IPS DF 6.9 (cell line): ENCODE measurements at regions not wholly inside any gene's neighbourhood (a gene's known extent, or its start where the extent isn't known, plus 50 kb on each side); places are given as distances from the start of the nearest gene placed in this dataset.

Experiments used
- DNase-seq: peaks from one replicate; pipeline ENCODE4 v3.0.0-alpha.2; 2013; ENCODE audit warnings: low read depth, low spot score
- H3K27ac ChIP-seq: one replicate; pipeline ENCODE4 v1.5.1; 2013; ENCODE audit warnings: low read length, control low read depth
- H3K27me3 ChIP-seq: 2 replicates; pipeline ENCODE4 v1.6.1; 2013; ENCODE audit warnings: mild to moderate bottlenecking, low read length; ENCODE audit not compliant: control insufficient read depth, insufficient read depth
- H3K36me3 ChIP-seq: 2 replicates; pipeline ENCODE4 v1.6.1; 2013; ENCODE audit warnings: low read length; ENCODE audit not compliant: control insufficient read depth, insufficient read depth
- H3K4me1 ChIP-seq: 2 replicates; pipeline ENCODE4 v1.6.1; 2013; ENCODE audit warnings: low read length; ENCODE audit not compliant: control insufficient read depth, insufficient read depth
- H3K4me3 ChIP-seq: 2 replicates; pipeline ENCODE4 v1.5.1; 2013; ENCODE audit warnings: mild to moderate bottlenecking, low read length
- H3K9me3 ChIP-seq: 2 replicates; pipeline ENCODE4 v1.6.1; 2013; ENCODE audit warnings: low read length, inconsistent platforms; ENCODE audit not compliant: control insufficient read depth, insufficient read depth
- WGBS: extraction: QIAGEN DNeasy Blood & Tissue Kit; methylation state at CpG from one replicate; pipeline ENCODE4 v1.1.7; 2013; ENCODE audit warnings: mixed read lengths, missing lambda C conversion rate; ENCODE audit not compliant: insufficient read length, insufficient coverage; 5-methylcytosine and 5-hydroxymethylcytosine counted together

DNA sequence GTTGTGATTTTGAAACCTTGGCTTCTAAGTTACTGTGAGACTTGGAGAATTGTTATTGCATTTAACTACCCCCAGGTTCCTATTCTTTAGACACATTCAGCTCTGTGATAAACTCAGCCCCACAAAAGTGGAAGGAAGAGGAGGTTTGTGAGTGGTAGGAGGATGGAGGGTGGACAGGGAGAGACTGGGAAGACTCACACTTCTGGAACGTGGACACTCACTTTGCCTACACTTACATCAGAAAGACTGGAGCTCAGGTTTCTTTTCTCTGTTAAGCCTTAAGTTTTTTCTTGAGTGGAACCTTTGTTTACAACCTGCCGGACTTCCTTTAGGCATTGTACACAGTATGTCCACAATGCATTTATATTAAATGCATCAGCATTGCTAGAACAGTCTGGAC, 99.0 kb downstream of the AREG start:
- Histone ChIP-seq H3K4me1 (no peaks in the 10 kb centered on the region), H3K9me3 (no peaks in the 10 kb centered on the region), H3K4me3 (no peak overlapping the region), H3K36me3 (no peaks in the 10 kb centered on the region), H3K27me3 (no peaks in the 10 kb centered on the region), H3K27ac (no peak overlapping the region)
- WGBS: no CpG with 5 or more reads among the region's 2 CpGs
- DNase-seq: no peak

DNA sequence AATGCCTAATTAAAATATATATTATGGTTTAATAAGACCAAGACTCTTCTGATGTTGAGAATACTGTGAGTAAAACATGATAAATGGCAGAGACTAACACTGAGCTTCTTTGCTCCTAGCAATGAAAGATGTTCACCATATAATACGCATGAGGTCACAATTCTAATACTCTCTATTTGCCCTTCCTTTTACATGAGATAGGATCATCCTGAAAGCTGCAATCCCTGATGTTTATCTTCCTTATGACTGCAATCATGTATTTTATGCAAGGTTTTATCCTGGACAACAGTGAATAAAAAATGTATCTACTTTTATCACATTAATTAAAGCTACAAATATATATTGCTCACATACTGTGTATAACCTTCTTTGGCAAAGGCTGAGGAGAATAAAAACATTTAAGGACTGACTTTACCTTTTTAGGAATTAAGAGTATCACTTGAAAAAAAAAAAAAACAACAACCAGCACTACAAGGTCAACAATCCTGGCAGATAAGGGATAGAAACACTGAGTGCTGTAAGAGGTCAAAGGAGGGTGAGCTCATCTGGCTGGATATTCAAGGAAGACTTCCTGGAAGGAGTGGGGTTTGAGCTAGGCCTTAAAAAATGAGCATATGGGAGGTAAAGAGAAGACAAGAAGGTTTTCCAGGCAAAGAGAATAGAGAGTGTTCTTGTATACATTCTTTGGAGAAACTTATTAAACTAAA, 99.9 kb downstream of the AREG start:
- H3K9me3 ChIP-seq: no peaks in the 10 kb centered on the region
- DNase-seq: no peak
- no peaks in the 10 kb centered on the region for H3K36me3 ChIP-seq
- no peak overlapping the region for H3K4me3 ChIP-seq
- H3K27ac ChIP-seq: no peak overlapping the region
- WGBS: no CpG with 5 or more reads among the region's 1 CpG
- no peaks in the 10 kb centered on the region for H3K4me1 ChIP-seq
- H3K27me3 ChIP-seq: no peaks in the 10 kb centered on the region

DNA sequence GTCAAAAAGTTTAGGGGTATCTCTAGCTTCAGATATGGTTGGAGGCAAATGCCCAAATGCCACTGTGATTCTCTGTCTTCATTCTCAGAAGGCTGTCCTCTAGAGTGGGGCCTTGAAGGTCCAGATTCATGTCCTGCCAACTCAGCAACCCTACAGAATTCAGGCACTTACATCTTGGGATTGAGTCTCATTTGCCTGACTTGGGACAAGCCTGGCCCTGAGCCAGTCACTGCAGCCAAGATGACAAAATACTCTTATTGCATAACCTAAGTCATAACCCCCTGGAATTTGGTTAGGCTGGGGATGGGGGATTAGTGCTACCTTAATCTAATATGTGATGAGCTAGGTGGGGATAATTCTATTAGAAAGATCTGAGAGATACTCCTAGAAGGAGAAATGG, 100.5 kb downstream of the AREG start:
- no peak overlapping the region for H3K27ac ChIP-seq
- H3K4me3 ChIP-seq: no peak overlapping the region
- H3K36me3 ChIP-seq: no peaks in the 10 kb centered on the region
- no peaks in the 10 kb centered on the region for H3K4me1 ChIP-seq
- H3K9me3 ChIP-seq: no peaks in the 10 kb centered on the region
- DNase-seq: no peak
- H3K27me3 ChIP-seq: no peaks in the 10 kb centered on the region

DNA sequence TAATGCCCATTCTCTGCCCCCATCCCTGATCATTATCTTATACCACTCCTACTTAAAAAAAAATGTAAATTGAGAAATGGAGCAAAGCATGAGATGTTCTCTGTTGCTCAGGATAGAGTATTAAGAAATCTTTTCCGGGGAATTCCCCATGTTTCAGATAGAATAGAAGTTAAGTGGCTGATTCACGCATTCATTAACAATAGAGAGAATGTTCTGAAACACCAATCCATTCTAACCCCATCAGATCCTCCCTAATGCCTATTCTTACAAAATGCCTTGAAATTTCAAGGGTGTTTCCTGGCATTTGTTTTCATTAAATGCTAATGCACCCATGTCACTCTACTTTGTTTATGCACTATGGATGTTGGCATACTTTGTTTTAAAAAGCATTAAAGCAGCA, 101.1 kb downstream of the AREG start:
- H3K9me3 ChIP-seq: no peaks in the 10 kb centered on the region
- H3K4me1 ChIP-seq: no peaks in the 10 kb centered on the region
- H3K4me3 ChIP-seq: no peak overlapping the region
- no peak for DNase-seq
- no CpG with 5 or more reads among the region's 2 CpGs for WGBS
- no peaks in the 10 kb centered on the region for H3K27me3 ChIP-seq
- no peak overlapping the region for H3K27ac ChIP-seq
- no peaks in the 10 kb centered on the region for H3K36me3 ChIP-seq

DNA sequence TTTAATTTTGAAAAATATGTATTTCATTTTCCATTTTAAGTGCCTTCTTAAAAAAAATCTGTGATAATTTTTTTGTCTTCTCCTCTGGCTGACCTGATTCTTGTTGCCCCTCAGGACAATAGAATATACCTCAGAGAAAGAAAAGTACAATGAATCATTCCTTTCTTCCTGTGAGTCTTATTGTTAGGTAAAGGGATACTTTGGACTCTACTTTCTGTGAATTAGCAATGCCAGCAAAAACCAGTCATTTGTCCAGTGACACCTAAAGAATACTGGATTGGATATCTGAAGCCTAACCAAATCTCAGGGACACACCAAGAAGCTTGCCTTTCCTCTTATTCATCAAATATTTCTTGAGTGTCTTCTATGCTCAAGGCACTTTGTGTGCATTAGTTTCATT, 102.1 kb downstream of the AREG start:
- no peaks in the 10 kb centered on the region for H3K36me3 ChIP-seq
- H3K4me3 ChIP-seq: no peak overlapping the region
- no peak for DNase-seq
- no peak overlapping the region for H3K27ac ChIP-seq
- no peaks in the 10 kb centered on the region for H3K27me3 ChIP-seq
- H3K9me3 ChIP-seq: no peaks in the 10 kb centered on the region
- H3K4me1 ChIP-seq: no peaks in the 10 kb centered on the region

DNA sequence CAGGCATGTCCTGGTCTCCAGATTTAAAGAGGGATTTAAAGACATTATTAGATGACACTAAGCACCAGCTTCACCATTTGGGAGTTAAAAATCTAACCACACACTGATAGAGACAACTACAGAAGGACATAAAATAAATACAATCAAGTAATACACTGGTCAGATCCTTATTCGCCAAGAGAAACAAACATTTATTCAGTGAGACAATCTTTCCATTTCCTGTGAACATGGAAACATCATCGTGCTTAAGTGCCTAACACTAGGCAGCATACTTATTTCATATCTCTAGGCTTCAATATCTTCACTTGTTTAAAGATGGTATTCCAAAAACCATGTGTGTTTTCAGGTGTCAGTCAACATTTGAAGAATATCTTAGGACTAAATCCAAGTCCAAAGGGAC, 103.6 kb downstream of the AREG start:
- Histone ChIP-seq H3K36me3 (no peaks in the 10 kb centered on the region), H3K9me3 (no peaks in the 10 kb centered on the region), H3K27me3 (no peaks in the 10 kb centered on the region), H3K4me3 (no peak overlapping the region), H3K27ac (no peak overlapping the region), H3K4me1 (no peaks in the 10 kb centered on the region)
- no CpG with 5 or more reads among the region's 2 CpGs for WGBS
- no peak for DNase-seq

DNA sequence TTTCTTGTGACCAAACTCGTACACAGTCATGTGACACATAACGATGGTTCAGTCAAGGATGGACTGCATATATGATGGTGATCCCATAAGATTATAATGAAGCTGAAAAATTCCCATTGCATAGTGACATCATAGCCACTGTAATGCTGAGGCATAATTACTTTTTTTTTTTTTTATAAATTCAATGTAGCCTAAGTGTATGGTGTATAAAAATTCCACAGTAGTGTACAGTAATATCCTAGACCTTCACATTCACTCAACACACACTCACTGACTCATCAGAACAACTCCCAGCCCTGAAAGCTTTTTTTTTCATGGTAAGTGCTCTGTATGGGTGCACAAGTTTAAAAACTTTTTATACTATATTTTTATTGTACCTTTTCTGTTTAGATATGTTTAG, 105.0 kb downstream of the AREG start:
- no peaks in the 10 kb centered on the region for H3K36me3 ChIP-seq
- no peak overlapping the region for H3K27ac ChIP-seq
- WGBS: no CpG with 5 or more reads among the region's 2 CpGs
- no peak for DNase-seq
- H3K9me3 ChIP-seq: no peaks in the 10 kb centered on the region
- H3K27me3 ChIP-seq: no peaks in the 10 kb centered on the region
- no peaks in the 10 kb centered on the region for H3K4me1 ChIP-seq
- no peak overlapping the region for H3K4me3 ChIP-seq

DNA sequence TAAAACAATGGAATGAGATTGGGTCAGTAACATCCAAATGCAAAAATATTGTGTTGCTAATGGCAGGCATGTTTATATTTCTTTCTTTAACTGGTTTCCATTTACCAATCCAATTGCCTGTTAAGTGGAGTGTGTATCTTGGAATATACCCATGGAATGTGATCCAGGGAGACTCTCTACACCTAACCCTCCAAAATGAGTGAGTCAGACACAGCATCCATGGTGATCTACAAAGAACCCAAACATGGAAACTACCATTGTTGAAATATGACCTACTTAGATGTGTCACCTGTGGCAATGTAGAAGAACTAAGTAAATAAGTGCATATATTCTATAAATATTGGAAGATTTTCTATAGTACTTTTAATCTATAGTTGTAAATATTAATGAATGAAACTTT, 110.3 kb downstream of the AREG start:
- no peaks in the 10 kb centered on the region for H3K9me3 ChIP-seq
- no peak overlapping the region for H3K27ac ChIP-seq
- no peaks in the 10 kb centered on the region for H3K4me1 ChIP-seq
- no peaks in the 10 kb centered on the region for H3K36me3 ChIP-seq
- no peak overlapping the region for H3K4me3 ChIP-seq
- DNase-seq: no peak
- H3K27me3 ChIP-seq: no peaks in the 10 kb centered on the region

DNA sequence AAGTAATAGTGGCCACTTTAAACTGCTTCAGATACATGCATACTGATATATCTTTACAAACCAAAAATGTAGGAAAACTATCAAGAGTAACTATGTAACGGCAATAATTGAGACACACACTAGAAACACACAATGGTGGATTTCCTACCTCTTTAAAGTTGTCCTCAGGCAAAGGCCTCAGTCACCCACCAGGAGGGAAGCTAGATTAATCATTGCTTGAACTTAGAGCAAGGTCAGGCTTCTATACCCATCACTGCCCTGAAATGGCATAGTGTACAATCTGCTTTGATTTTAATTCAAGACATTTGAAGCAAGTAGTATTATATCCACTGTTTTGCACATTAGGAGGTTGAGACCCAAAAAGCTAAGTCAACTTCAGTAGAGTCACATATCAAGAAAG, 110.9 kb downstream of the AREG start:
- H3K9me3 ChIP-seq: no peaks in the 10 kb centered on the region
- no CpG with 5 or more reads among the region's 1 CpG for WGBS
- H3K27me3 ChIP-seq: no peaks in the 10 kb centered on the region
- H3K27ac ChIP-seq: no peak overlapping the region
- H3K4me1 ChIP-seq: no peaks in the 10 kb centered on the region
- no peak for DNase-seq
- H3K36me3 ChIP-seq: no peaks in the 10 kb centered on the region
- H3K4me3 ChIP-seq: no peak overlapping the region

DNA sequence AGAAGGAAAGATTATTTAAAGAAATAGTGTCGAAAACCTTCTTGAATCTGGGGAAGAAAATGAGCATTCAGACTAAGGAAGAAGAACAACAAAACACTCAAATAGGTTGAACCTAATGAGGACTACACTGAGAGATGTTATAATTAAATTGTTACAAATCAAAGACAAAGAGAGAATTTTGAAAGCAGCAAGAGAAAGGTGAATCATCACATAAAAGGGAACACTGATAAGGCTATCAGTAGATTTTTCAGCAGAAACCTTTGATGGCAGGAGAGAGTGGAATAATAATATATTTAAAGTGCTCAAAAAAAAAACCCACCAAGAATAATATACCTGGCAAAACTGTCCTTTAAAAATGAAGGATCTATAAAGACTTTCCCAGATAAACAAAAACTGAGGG, 114.9 kb downstream of the AREG start:
- Histone ChIP-seq H3K36me3 (no peaks in the 10 kb centered on the region), H3K4me1 (no peaks in the 10 kb centered on the region), H3K4me3 (no peak overlapping the region), H3K9me3 (no peaks in the 10 kb centered on the region), H3K27me3 (no peaks in the 10 kb centered on the region), H3K27ac (no peak overlapping the region)
- no CpG with 5 or more reads among the region's 1 CpG for WGBS
- no peak for DNase-seq

DNA sequence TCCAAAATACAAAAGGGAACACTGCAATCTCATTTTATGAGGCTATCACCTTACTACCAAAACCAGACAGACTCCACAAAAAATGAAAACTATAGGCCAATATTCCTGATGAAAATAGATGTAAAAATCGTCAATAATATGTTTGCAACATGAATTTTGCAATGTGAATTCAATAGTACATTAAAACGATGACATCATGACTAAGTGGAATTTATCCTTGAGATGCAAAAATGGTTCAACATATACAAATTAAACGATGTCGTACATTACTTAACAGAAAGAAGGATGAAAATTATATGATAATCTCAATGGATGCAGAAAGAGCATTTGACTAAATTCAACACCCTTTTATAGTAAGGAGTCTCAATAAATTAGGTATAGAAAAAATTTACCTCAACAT, 123.0 kb downstream of the AREG start:
- H3K9me3 ChIP-seq: no peaks in the 10 kb centered on the region; the same call in 1 of the 2 replicates
- no peak for DNase-seq
- no peaks in the 10 kb centered on the region for H3K27me3 ChIP-seq
- no peak overlapping the region for H3K4me3 ChIP-seq
- no peaks in the 10 kb centered on the region for H3K36me3 ChIP-seq
- no CpG with 5 or more reads among the region's 4 CpGs for WGBS
- no peaks in the 10 kb centered on the region for H3K4me1 ChIP-seq
- no peak overlapping the region for H3K27ac ChIP-seq
